ENCODE measurements at regions not wholly inside any gene's neighbourhood (a gene's known extent, or its start where the extent isn't known, plus 50 kb on each side); places are given as distances from the start of the nearest gene placed in this dataset.
"Not testable (repeated sequence)": the region's sequence is repeated elsewhere in the genome, so short reads cannot be mapped to it uniquely, and the experiment has no call there.

- DNase-seq: no peak
These were observed 87.7 kb upstream of the NOX3 start for GRCh38 chr6:155543166-155543847.

- no peak for DNase-seq
These were observed 86.4 kb upstream of the NOX3 start for GRCh38 chr6:155542036-155542435.

GRCh38 chr6:155538708-155539390, 83.2 kb upstream of the NOX3 start:
- no peak for DNase-seq

- no peak for DNase-seq
These were observed 79.0 kb upstream of the NOX3 start for GRCh38 chr6:155534678-155535077.

- DNase-seq: peak; percentile 41
These were observed 74.7 kb upstream of the NOX3 start for GRCh38 chr6:155530219-155530834.

- DNase-seq: not testable (repeated sequence)
These were observed 74.2 kb upstream of the NOX3 start for GRCh38 chr6:155529814-155530213.

- no peak for DNase-seq
These were observed 73.4 kb upstream of the NOX3 start for GRCh38 chr6:155528982-155529453.

- no peak for DNase-seq
These were observed 72.7 kb upstream of the NOX3 start for GRCh38 chr6:155528335-155528734.

GRCh38 chr6:155527443-155527842, 71.8 kb upstream of the NOX3 start:
- no peak for DNase-seq

GRCh38 chr6:155523821-155524651, 68.4 kb upstream of the NOX3 start:
- no peak for DNase-seq

- DNase-seq: no peak
These were observed 66.1 kb upstream of the NOX3 start for GRCh38 chr6:155521719-155522118.

- DNase-seq: no peak
These were observed 64.4 kb upstream of the NOX3 start for GRCh38 chr6:155520078-155520477.

- DNase-seq: no peak
These were observed 63.6 kb upstream of the NOX3 start for GRCh38 chr6:155519176-155519738.

- DNase-seq: no peak
These were observed 61.7 kb upstream of the NOX3 start for GRCh38 chr6:155517294-155517693.

GRCh38 chr6:155510879-155511278, 55.2 kb upstream of the NOX3 start:
- no peak for DNase-seq

- no peak for DNase-seq
These were observed 54.3 kb upstream of the NOX3 start for GRCh38 chr6:155509743-155510475.

- DNase-seq: no peak
These were observed 50.0 kb upstream of the NOX3 start for GRCh38 chr6:155505608-155505989.

Measured in hematopoietic multipotent progenitor cell treated with erythropoietin and hydrocortisone succinate and interleukin-3 and kit ligand, for 8 days (in vitro differentiated cells).